Nucleus accumbens (tissue), 56 donors: ENCODE measurements at regions not wholly inside any gene's neighbourhood (a gene's known extent, or its start where the extent isn't known, plus 50 kb on each side); places are given as distances from the start of the nearest gene placed in this dataset.
"Not testable (repeated sequence)": the region's sequence is repeated elsewhere in the genome, so short reads cannot be mapped to it uniquely, and the experiment has no call there.

ENCODE experiments used
- DNase-seq, 56 donors: peaks; one replicate each; lab custom pipeline; 2025; lab: John Stamatoyannopoulos, UW

- DNase-seq, result no peak
These were observed 692.9 kb downstream of the ZPLD1 start for GRCh38 chr3:103127737-103128136.

GRCh38 chr3:103134023-103134724 lies 699.4 kb downstream of the ZPLD1 start:
- DNase-seq, result no peak

GRCh38 chr3:103136621-103137020 lies 701.8 kb downstream of the ZPLD1 start:
- no peak for DNase-seq

- DNase-seq, result no peak
These were observed 703.0 kb downstream of the ZPLD1 start for GRCh38 chr3:103137830-103138229.

- DNase-seq, result no peak
These were observed 723.4 kb downstream of the ZPLD1 start for GRCh38 chr3:103158183-103158582.

- no peak for DNase-seq
These were observed 732.1 kb downstream of the ZPLD1 start for GRCh38 chr3:103166890-103167289.

- no peak for DNase-seq
These were observed 733.0 kb downstream of the ZPLD1 start for GRCh38 chr3:103167850-103168249.

GRCh38 chr3:103169289-103169688 lies 734.5 kb downstream of the ZPLD1 start:
- no peak for DNase-seq

- DNase-seq, result no peak
These were observed 735.8 kb downstream of the ZPLD1 start for GRCh38 chr3:103170651-103171050.

GRCh38 chr3:103173940-103174339 lies 739.1 kb downstream of the ZPLD1 start:
- no peak for DNase-seq

GRCh38 chr3:103181160-103181559 lies 746.3 kb downstream of the ZPLD1 start:
- peak in 10 of 56 donors; percentile 0 to 35 (median 3) for DNase-seq

GRCh38 chr3:103184772-103185171 lies 750.0 kb downstream of the ZPLD1 start:
- DNase-seq, result no peak

- no peak for DNase-seq
These were observed 755.1 kb downstream of the ZPLD1 start for GRCh38 chr3:103189941-103190340.

GRCh38 chr3:103195216-103195615 lies 760.4 kb downstream of the ZPLD1 start:
- no peak for DNase-seq

- DNase-seq, result no peak
These were observed 768.6 kb downstream of the ZPLD1 start for GRCh38 chr3:103203441-103203840.

- no peak for DNase-seq
These were observed 775.8 kb downstream of the ZPLD1 start for GRCh38 chr3:103210583-103210982.

- DNase-seq, result no peak
These were observed 783.3 kb downstream of the ZPLD1 start for GRCh38 chr3:103218146-103218545.

- no peak for DNase-seq
These were observed 784.0 kb downstream of the ZPLD1 start for GRCh38 chr3:103218793-103219192.

GRCh38 chr3:103227651-103228050 lies 792.8 kb downstream of the ZPLD1 start:
- no peak for DNase-seq

- DNase-seq, result no peak
These were observed 812.6 kb downstream of the ZPLD1 start for GRCh38 chr3:103247459-103247858.

GRCh38 chr3:103254827-103255226 lies 820.0 kb downstream of the ZPLD1 start:
- DNase-seq, result not testable (repeated sequence)

- no peak for DNase-seq
These were observed 834.5 kb downstream of the ZPLD1 start for GRCh38 chr3:103269287-103269686.

- no peak for DNase-seq
These were observed 836.8 kb downstream of the ZPLD1 start for GRCh38 chr3:103271575-103271974.
